Omental fat pad (tissue), 3 donors: ENCODE measurements at regions not wholly inside any gene's neighbourhood (a gene's known extent, or its start where the extent isn't known, plus 50 kb on each side); places are given as distances from the start of the nearest gene placed in this dataset.

Source experiments
- ATAC-seq: fragments of 150-250 bp; one replicate; pipeline ENCODE4 v1.9.1; 2016; ENCODE audit warnings: mild to moderate bottlenecking, moderate library complexity; ENCODE audit not compliant: low FRiP score
- DNase-seq: peaks from one replicate; pipeline ENCODE4 v3.0.0-alpha.2; 2019; ENCODE audit warnings: low spot score
- CTCF ChIP-seq, 3 donors: fragments of 450-650 bp; IDR thresholded peaks; one replicate each; pipeline ENCODE4 v1.5.1; 2016 to 2017; ENCODE audit warnings: antibody characterized with exemption in 3 of 3, mild to moderate bottlenecking in 3 of 3, moderate library complexity in 2 of 3

GRCh38 chr10:3702056-3702546 is 82.9 kb downstream of the KLF6 start:
- no peak for TF ChIP-seq CTCF (IDR thresholded peaks at IDR 0.05)
- DNase-seq (no peak), ATAC-seq (no peak)

- ATAC-seq (no peak), DNase-seq (no peak)
- no peak for TF ChIP-seq CTCF (IDR thresholded peaks at IDR 0.05)
These were observed 83.5 kb downstream of the KLF6 start for GRCh38 chr10:3701491-3701890.

- TF ChIP-seq CTCF (IDR thresholded peaks at IDR 0.05): no peak
- no peak for DNase-seq
- no peak for ATAC-seq
These were observed 84.4 kb downstream of the KLF6 start for GRCh38 chr10:3700531-3701076.

- ATAC-seq: no peak
- DNase-seq: no peak
- no peak for TF ChIP-seq CTCF (IDR thresholded peaks at IDR 0.05)
These were observed 85.1 kb downstream of the KLF6 start for GRCh38 chr10:3699916-3700315.

GRCh38 chr10:3698312-3698711 is 86.7 kb downstream of the KLF6 start:
- ATAC-seq (no peak), DNase-seq (no peak)
- TF ChIP-seq CTCF (IDR thresholded peaks at IDR 0.05): no peak

- TF ChIP-seq CTCF (IDR thresholded peaks at IDR 0.05): no peak
- ATAC-seq (no peak), DNase-seq (no peak)
These were observed 91.3 kb downstream of the KLF6 start for GRCh38 chr10:3693698-3694080.

GRCh38 chr10:3693022-3693697 is 91.8 kb downstream of the KLF6 start:
- TF ChIP-seq CTCF (IDR thresholded peaks at IDR 0.05): no peak
- DNase-seq: no peak
- no peak for ATAC-seq
